ENCODE measurements at regions not wholly inside any gene's neighbourhood (a gene's known extent, or its start where the extent isn't known, plus 50 kb on each side); places are given as distances from the start of the nearest gene placed in this dataset.

GRCh38 chr7:25772802-25773201, 379.2 kb upstream of the NFE2L3 start:
- Histone ChIP-seq H3K36me3 (replicated peaks in 1 of 2) (no peaks in the 10 kb centered on the region), H3K27me3 (no peaks in the 10 kb centered on the region), H3K4me1 (replicated peaks in 1 of 2) (no peaks in the 10 kb centered on the region), H3K9me3 (replicated peaks in 1 of 3) (no peaks in the 10 kb centered on the region), H3K27ac (no peak overlapping the region), H3K4me3 (no peak overlapping the region)
- WGBS, 4 donors = 93 to 97% (median 95%) methylated on average over 4 of the region's 4 CpGs
- TF ChIP-seq CTCF (IDR thresholded peaks at IDR 0.05) (no peak), POLR2A (IDR thresholded peaks at IDR 0.05) (no peak)
- intact Hi-C loops (cut with DNase I) = no loop called here
- no peak for DNase-seq

DNA sequence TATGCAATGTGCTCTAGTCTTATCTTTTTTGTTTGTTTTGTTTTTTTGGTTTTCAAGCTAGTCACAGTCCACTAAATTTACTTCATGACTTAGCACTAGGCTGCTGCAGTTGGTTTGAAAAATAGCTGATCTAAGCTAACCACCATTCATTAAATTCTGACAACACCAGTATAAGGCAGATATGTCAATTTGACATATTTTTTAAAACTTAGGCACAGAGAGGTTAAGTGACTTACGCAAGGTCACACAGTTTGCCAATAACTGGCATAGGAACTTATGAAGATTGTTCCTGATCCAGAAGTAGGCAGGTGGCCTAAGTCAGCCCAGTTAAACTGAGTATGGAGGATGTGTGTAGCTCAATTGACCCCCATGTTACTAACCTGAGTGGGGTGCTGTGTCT, 377.3 kb upstream of the NFE2L3 start:
- no peaks in the 10 kb centered on the region for H3K36me3 ChIP-seq (replicated peaks in 1 of 2)
- no peak for DNase-seq
- H3K4me3 ChIP-seq = no peak overlapping the region
- no peaks in the 10 kb centered on the region for H3K27me3 ChIP-seq
- WGBS, 4 donors = 93 to 100% (median 100%) methylated on average over 1 of the region's 1 CpG
- H3K9me3 ChIP-seq (replicated peaks in 1 of 3) = no peaks in the 10 kb centered on the region
- TF ChIP-seq POLR2A (IDR thresholded peaks at IDR 0.05) = no peak
- no peak for TF ChIP-seq CTCF (IDR thresholded peaks at IDR 0.05)
- no peak overlapping the region for H3K27ac ChIP-seq
- H3K4me1 ChIP-seq (replicated peaks in 1 of 2) = no peaks in the 10 kb centered on the region
- intact Hi-C loops (cut with DNase I) = no loop called here

GRCh38 chr7:25775570-25775969, 376.4 kb upstream of the NFE2L3 start:
- Histone ChIP-seq H3K27me3 (no peaks in the 10 kb centered on the region), H3K9me3 (replicated peaks in 1 of 3) (no peaks in the 10 kb centered on the region), H3K27ac (no peak overlapping the region), H3K4me1 (replicated peaks in 1 of 2) (no peaks in the 10 kb centered on the region), H3K4me3 (no peak overlapping the region), H3K36me3 (replicated peaks in 1 of 2) (no peaks in the 10 kb centered on the region)
- no peak for DNase-seq
- WGBS, 4 donors = 89 to 94% (median 92%) methylated on average over 4 of the region's 4 CpGs
- TF ChIP-seq POLR2A (IDR thresholded peaks at IDR 0.05) (no peak), CTCF (IDR thresholded peaks at IDR 0.05) (no peak)
- intact Hi-C loops (cut with DNase I) = no loop called here

GRCh38 chr7:25775999-25776743, 375.8 kb upstream of the NFE2L3 start:
- H3K27ac ChIP-seq = no peak overlapping the region
- no peak overlapping the region for H3K4me3 ChIP-seq
- DNase-seq = no peak
- H3K36me3 ChIP-seq (replicated peaks in 1 of 2) = no peaks in the 10 kb centered on the region
- no peaks in the 10 kb centered on the region for H3K27me3 ChIP-seq
- intact Hi-C loops (cut with DNase I) = no loop called here
- WGBS, 4 donors = 80 to 92% (median 84%) methylated on average over 3 of the region's 3 CpGs
- no peaks in the 10 kb centered on the region for H3K9me3 ChIP-seq (replicated peaks in 1 of 3)
- TF ChIP-seq CTCF (IDR thresholded peaks at IDR 0.05) (no peak), POLR2A (IDR thresholded peaks at IDR 0.05) (no peak)
- H3K4me1 ChIP-seq (replicated peaks in 1 of 2) = no peaks in the 10 kb centered on the region

All from adrenal gland (tissue), 9 donors.